Stimulated activated CD8-positive, alpha-beta memory T cell treated with anti-CD3 and anti-CD28 coated beads, Interleukin-12 subunit alpha, Interleukin-12 subunit beta, amount 100 ng/mL, for 4 hours (primary cell): ENCODE measurements at regions not wholly inside any gene's neighbourhood (a gene's known extent, or its start where the extent isn't known, plus 50 kb on each side); places are given as distances from the start of the nearest gene placed in this dataset.
"Not testable (repeated sequence)": the region's sequence is repeated elsewhere in the genome, so short reads cannot be mapped to it uniquely, and the experiment has no call there.

Source experiments
- DNase-seq: peaks from one replicate; pipeline ENCODE4 v3.0.0-alpha.2; 2020; ENCODE audit warnings: low read depth

DNA sequence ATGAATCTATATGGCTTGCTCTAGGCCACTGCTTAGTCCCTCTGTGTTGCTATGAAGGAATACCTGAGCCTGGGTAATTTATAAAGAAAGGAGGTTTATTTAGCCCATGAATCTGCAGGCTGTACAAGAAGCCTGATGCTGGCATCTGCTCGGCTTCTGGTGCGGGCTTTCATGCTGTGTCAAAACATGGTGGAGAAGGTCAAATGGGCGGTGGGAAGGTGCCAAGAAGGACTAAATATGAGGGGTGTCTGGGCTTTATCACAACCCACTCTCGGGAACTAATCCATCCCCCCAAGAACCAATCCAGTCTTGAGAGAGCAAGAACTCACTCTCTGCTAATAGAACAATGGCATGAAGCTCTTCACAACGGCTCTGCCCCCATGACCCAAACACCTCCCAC, 481.6 kb downstream of the EIPR1 start:
- no peak for DNase-seq

DNA sequence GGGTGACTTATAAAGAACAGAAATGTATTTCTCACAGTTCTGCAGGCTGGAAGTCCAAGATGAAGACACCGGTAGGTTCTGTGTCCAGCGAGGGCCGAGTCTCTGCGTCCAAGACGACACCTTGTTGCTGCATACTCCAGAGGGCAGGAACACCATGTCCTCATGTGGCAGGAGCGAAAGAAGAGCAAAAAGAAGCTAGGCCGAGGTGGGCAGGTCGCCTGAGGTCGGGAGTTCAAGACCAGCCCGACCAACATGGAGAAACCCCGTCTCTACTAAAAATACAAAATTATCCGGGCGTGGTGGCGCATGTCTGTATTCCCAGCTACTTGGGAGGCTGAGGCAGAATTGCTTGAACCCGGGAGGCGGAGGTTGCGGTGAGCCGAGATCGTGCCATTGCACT, 483.6 kb downstream of the EIPR1 start:
- not testable (repeated sequence) for DNase-seq

DNA sequence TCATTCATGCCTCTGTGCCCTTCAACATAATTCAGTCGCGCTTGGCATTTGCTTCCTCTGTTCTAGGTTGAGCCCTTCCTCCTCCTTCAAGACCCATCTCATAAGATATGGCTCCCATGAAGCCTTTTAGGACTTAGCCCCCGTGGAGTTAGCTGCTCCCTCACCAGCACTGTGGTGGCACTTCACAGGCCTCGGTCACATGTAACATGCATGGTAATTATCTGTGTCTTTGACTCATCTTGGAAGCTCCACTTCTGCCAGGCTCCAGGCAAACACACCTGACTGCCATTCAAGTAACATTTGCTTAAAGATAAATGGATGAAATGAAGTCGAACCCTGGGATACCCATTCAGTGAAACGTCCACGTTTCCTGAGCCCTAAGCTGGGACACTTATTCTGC, 484.7 kb downstream of the EIPR1 start:
- no peak for DNase-seq

DNA sequence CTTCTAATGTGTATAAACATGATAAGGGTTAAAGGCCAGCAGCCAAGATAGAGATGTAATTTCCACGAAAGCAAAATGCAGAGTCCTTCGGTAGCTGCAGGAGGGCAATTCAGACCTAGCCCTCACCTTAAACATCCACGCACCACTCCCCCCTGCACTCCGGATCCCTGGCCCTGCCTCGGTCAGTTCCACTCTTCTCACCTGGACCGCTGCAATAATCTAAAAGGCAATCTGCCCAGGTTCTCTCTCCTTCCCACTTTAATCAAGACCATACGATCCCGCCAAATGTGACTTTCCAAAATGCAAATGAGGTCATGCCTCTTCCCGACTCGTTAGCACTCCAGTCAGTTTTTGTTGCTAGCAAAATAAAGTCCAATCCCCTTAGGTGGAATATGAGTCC, 485.2 kb downstream of the EIPR1 start:
- no peak for DNase-seq

DNA sequence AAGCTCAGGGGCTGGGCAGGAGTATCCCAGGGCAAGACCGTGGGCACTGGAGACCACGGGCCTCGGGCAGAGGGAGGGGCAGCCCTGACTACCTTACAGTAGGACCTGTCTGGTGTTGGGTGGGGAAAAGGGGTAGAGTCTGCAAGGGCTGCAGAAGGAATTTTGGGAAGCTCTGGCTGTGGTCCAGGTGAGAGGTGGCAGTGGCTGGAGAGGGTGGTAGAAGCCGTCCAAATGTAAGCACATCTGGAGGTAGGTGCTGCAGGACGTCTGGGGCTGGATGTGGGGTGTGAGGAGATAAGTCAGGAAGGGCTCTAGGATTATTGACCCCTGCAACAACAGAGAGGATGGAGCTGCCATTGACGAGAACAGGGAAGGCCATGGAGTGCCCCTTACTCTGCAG, 486.7 kb downstream of the EIPR1 start:
- DNase-seq = no peak

DNA sequence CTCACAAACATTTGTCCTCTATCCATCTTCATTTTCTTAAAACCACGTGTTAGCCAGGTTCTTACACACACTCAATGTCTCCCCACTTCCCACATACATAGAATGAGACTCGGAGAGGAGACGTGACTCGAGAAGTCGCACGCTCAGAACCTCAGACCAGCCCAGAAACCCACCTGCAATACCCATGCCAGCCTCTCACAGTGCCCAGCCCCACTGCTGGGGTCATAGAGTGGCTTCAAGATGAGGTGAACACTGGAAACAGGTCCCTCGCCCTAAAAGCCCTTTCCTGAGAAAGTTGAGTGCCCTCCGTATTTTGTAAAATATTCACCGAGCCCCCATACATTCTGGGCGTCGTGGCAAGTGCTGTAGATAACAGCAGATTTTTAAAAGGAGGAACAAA, 487.4 kb downstream of the EIPR1 start:
- DNase-seq = no peak

DNA sequence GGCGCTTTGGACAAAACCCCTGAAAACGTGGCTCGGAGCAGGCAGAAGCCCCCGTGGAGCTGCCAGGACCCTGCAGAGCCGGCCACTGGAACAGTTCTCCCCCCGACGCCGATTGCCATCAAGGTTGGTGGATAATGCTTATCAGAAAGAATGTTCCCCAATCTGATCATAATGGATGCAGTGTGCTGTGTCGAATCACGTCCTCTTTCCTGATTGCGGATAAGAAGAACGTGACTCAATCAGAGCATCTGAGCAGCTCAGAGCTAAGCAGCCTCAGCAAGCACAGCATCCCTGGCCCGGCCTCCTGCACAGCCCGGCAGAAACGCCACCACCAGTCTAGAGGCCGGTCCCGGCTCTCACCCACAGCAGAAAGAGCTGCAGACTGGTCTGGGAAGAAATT, 488.0 kb downstream of the EIPR1 start:
- no peak for DNase-seq

DNA sequence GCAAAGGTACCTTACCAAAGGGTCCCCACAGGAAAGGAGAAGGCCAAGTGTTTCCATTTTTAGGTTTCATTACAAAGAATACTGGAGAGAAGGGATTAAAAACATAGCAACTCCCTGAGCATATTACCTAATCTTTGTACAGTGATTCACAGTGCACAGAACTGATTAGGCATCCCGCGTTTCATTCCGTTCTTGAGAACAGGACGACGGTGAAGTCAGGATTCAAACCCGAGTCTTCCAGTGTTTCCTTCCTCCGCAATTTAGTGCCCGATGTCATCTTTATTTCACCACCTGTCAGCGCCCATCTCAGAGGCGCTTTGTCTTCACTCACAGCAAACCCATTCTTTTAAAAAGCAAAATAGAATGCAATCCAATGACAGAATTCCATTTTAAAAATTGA, 488.5 kb downstream of the EIPR1 start:
- no peak for DNase-seq

DNA sequence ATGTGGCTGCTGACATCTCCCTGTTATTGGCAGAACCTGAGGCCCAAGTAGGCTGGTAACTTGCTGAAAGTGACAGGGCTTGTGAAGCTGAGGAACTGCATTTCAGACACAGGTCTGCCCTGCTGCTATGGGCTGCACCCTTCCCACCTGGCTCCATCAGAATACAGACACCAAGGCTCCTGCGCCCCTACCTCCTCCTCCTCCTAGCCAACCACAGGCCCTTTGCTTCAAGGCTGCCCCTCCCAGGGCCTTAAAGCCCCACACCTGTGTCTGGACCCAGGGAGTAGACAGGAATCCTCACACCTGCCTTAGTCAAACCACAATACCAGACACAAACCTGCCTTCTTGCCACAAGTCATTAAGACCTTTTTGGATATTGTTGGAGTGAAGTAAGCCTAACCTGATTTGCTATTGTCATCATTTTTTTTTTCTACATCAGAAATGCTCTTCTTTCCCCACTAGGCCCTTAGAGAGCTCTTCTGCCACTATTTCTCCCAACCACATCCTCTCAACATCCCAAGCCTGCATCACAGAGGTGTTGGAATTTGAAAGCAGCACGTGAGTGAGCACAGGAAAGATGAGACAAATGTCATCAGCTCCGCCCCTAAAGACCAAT, 489.7 kb downstream of the EIPR1 start:
- DNase-seq = no peak

DNA sequence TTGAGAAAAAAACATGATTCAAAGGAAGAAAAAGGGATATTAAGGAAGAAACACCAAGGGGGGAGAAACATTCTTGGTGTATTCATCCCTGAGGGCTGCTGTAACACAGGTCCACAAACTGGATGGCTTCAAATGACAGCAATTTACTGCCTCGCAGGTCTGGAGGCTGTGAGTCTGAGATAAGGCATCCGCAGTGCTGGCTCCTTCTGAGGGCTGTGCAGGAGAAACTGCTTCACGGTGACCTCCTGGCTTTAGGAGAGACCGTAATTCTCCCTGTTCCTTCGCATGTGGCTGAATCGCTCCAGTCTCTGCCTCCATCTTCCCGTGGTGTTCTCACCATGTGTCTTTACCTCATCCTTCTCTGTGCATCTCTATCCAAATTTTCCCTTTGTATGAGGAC, 490.7 kb downstream of the EIPR1 start:
- no peak for DNase-seq

DNA sequence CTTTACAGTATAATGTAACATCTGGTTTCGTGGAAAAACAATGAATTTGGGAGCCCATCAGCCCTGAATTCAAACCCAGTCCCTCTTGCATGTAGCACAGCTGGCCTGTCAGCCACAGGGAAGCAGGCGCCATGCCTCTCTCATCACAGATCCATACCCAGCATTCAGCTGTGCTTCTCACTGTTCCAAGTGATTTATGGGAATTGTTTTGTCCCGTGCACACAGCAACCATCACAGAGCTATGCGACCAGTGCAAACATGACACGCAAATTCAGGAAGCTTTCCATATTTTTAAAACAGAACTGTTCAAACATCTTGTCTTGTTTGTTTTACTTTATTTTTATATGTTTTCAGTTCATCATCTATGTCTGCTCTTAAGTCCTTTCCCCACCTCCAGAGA, 496.1 kb downstream of the EIPR1 start:
- DNase-seq = no peak

DNA sequence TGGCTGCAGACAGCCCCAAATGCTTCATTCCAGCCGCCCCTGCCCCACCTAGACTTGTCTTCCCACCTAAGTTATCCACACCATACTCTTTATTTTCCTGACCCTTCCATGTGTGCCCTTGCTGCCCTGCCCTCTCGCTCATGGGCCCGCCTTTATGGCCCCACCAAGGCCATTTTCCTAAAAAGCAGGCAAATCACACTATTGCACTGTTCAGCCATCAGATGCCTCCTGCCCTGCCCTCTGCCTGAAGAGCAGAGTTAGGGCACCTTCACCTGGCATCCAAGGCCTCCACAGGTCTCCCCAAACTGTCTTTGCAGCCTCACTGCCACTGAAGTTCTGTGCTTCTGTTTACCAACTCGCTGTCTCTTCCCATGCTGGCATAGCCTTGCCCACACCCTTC, 496.7 kb downstream of the EIPR1 start:
- DNase-seq = no peak

DNA sequence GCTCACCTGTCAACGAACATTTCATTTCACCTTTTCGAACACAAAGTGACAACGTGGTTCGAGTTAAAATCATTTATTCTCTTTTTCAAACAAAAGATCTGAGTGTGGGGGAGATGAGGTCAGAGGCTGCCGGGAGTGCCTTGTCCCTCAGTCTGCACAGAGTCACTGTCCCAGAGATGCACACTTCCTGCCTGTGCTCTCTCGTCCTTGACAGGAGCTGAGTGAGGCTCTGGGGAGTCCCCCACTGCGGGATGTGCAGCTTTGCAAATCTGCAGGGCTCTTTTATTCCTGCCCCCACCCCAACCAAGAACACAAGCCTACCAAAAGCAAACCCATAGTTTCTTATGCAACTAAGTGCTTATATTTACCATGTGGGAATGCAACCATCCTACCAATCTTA, 497.8 kb downstream of the EIPR1 start:
- DNase-seq = no peak

DNA sequence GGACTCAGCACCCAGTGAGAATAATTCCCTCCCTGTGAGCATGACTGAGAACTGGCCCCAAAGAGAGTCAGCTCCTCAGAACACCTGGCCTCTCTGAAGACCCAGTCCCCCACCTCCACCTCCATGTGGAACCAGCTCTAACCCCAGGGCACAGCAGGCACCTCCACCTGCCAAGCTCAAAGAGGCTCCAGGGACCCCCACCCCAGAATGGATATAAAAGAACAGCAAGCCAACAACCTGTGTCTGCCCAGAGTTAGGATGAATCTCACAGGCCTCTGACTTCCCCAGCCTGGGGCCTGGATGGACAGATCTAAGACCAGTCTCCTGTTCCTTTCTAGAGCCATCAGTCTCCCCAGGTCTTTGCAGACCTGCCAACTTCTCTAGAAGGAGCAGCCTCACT, 498.5 kb downstream of the EIPR1 start:
- no peak for DNase-seq

DNA sequence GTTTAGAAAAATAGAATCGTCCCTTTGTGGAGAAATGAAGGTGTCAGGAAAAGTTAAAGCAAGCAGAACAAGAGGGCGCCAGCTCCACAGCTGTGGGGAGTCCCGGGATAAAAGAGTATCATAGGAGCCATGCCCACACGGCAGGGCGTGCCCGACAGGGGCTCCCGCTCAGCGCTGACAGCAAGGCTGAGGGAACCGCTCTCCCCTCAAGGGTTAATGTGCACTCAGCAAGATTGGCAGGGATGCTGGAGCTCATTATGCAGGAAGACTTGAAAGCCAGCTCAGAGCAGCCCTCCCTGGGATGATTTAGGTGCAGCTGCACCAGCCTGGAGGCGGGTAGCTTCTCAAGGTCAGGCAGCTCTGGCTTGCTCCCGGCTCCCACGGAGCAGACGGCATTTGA, 500.2 kb downstream of the EIPR1 start:
- DNase-seq = no peak

DNA sequence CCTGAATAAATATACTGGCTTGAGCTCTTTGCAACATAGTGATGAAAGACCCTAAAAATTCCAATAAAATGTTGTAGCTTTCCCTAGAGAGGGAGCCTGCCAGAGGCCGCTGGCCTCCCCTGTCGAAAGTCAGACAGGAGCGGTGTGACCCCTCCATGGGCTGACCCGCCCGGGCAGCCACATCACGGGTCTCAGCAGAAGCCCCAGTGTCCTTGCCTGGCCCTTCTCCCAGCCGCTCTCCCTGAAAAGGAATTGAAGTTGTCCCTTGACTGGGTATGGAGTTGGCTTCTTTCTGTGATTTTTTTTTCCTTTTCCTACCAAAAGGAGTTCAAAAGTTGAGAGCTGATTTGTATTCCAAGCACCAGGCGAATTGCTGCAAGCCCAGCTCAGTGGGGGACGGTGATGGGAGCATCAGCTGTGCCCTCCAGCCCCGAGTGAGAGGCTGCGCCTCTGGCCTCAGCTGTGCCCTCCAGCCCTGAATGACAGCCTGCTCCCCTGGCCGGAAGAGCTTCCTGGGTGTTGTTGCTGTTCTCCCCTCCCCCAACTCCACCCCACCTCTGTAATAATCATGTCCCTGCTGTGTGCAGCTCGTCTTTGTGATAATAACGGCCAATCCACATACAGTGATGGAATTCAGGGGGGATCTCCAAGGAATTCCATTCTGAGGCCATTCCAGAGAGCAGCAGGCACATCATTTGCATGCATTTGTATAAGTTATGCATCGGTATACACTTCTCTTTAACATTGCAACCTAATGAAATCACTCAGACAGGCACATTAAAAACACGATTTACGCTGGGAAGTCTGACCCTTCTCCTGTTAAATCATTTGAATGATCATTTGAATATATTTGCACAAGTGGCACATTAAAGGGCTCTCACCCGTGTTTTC, 501.0 kb downstream of the EIPR1 start:
- DNase-seq = no peak

DNA sequence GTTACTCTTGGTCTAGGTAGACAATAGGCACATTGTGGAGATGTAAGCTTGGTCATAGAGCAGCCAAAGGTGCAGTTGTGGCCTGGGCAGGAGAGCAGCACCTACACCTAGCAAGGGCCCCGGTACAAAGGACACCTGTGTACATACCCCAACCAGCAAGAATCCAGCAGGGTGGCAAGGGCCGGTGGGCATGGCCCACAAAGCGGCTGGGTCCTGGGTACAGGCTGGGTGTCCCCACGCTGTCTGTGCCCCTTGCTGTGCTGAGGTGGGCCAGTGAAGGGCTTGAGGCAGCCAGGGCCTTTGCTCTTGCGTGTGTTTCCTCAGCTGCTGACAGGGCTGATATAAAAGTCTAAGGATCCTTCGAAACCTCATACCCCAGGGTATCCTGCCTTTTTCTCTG, 501.8 kb downstream of the EIPR1 start:
- no peak for DNase-seq

DNA sequence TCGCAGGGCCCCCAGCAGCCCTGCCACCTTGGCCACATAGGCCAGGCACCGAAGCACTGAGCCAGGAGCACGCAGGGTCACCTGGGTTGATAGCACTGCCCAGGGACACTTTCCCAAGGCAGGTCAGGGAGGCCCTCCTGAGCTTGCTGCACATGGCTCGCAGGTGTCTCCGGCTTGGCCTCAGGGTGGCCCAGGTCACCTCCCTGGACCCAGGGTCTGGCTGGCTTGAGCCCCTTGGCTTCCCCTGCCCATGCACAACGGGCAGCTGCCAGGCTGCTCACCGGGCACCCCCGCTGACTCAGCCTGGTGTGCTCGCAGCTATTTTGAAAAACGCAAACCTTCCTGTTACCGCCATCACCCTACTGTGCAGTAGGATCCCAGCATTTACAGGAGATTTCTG, 502.3 kb downstream of the EIPR1 start:
- no peak for DNase-seq

DNA sequence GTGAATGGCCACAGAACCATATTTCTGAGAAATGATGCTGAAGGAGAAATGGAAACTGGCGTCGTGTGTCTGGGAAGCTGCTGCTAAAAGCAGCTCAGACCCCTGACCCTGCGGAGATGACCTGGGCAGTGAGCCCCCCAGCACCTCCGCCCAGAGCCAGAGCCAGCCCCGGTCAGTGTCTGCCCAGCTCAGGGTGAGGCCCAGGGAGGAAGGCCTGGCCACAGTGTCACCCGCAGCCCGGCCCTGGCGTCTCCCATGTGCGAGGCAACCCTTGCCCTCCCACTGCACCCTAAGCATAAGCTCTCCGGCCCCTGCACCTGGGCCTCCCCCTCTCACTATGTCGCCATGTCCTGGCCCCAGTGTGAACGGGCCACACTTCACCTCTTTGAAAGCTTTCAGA, 502.8 kb downstream of the EIPR1 start:
- DNase-seq = no peak

DNA sequence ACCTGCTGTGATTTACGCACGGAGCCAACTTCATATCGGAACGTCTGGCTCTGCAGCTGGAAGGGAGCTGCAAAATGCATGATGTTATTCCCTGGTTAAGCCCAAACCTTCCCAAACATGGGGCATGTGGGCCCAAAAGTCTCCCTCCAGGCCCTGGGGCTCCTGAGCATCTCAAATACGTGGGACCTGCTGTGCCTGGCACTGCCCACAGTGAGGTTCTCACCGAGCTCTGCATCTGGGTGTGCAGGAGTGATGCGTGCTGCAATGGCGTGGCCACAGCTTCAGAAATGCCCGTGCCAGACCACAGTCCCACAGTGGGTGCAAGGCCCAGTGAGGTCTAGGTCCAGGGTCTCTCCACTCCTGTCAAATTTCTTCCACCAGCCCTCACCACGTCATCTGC, 503.3 kb downstream of the EIPR1 start:
- no peak for DNase-seq

DNA sequence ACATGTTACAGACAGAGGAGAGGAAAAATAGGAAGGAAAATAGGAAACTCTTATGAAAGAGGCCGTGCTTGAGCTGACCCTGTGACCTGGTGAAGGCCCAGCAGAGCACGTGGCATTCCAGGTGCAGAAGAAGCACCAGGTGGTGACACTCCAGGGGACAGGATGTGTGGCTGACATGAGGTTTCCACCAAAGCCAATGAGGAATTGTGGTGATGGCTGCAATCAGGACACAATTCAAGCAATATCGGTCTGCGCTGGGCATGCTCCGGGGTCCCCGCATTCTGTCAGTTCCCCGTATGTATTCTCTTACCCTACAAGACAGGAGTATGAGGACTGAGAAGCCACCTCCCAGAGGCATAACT, 504.2 kb downstream of the EIPR1 start:
- no peak for DNase-seq

DNA sequence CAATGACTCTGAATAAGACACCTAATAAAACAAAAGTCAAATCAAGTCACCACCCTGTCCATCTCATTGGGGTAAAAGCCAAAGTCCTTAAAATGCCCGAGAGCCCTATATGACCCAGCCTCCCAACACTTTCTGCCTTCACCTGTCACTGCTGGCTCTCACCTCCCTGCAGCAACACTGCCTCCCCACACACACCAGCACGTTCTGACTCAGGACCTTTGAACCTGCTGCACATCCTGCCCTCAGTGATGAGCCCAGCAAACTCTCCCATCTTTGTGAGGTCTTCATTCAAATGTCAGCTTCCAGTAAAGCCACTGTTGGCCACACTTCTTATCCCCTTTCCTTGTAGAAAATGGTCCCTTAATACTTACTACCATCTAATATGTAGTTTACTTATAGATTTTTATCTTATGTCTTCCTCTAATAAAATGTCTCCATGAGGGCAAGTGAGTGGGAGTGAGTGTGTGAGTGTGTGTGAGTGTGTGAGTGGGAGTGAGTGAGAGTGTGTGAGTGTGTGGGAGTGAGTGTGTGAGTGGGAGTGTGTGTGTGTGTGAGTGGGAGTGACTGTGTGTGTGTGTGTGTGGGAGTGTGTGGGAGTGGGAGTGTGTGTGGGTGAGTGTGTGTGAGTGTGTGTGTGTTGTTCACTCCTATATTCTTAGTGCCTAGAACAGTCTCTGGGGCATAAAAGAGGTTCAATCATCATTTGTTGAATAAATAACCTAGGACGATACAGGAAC, 504.7 kb downstream of the EIPR1 start:
- DNase-seq = no peak

DNA sequence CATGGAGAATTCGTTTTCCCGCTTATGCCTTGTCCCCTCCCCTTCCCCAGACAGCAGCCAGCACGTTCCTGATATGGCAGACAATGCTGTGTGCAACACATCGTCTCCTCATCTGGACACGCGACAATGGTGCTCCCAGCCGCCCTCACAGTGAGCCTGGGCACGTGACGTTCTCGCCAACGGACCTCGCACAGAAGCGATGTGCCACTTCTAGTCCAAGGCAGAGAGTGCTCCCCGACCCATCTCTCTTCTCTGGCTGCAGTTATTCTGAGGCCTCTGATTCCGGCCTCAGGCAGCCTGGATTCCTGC, 505.4 kb downstream of the EIPR1 start:
- no peak for DNase-seq
